ENCODE measurements at regions not wholly inside any gene's neighbourhood (a gene's known extent, or its start where the extent isn't known, plus 50 kb on each side); places are given as distances from the start of the nearest gene placed in this dataset.

DNA sequence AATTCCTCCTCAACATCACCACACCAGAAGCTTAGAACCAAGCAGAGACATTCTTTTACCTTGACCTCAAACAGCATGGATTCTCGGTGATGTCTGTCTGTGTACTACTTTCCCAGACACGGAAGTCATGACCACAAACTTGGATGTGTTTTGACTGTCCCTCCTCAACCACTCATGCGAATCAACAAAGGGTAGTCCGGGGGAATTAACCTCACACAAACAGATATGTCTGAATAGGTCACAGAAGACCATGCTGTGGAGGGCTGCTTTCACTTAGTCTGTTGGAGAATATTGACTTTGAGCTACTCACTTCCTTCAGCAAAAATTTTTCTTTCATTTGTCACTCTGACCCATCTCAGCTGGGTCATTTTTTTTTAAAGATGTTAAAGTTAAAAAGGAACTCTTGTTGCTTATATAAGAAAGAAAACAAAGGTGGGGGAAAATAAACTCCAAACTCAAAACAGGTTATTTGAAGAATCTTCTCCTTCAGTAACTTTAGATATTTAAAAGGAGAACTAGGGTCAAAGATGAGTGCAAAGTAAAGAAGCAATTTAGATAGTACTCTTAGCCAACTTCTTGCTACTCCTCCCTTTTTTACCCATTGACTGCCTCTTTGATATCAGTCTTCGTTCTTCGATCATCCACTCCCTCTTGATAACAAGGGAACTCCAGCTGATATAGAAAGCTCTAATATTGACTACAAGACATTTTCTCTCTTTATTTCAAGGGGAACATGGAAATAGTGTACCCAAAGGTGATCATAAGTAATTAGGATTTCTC lies 343.4 kb upstream of the CDH6 start:
- Mint-ChIP-seq H3K9me3 (no peaks in the 10 kb centered on the region), H3K36me3 (ENCODE audit: low read depth) (no peaks in the 10 kb centered on the region), H3K4me3 (no peak overlapping the region), H3K27me3 (no peaks in the 10 kb centered on the region), H3K27ac (no peak overlapping the region), H3K4me1 (no peaks in the 10 kb centered on the region)
- ATAC-seq (replicated peaks) = no peak

DNA sequence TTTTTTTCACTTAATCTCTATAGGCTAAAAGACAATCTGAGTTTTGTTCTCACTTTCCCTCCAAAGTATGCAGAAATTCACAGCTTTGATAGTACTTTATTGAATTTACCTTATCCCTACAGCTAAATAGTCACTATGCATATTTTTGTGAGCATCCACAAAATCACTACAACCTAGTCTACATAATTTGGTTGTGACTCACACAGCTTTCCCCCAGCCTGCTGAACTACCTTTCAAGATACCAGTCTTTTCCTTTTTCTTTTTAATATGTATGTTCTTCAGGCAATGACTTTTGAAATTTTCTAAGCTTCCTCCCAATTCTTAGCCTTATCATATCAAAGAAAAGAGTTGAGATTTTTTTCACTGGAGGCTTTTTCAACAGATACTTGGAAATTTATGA lies 347.3 kb upstream of the CDH6 start:
- no peak for ATAC-seq (replicated peaks)
- peaks cover 3% of the 10 kb centered on the region for H3K9me3 Mint-ChIP-seq
- no peaks in the 10 kb centered on the region for H3K4me1 Mint-ChIP-seq
- no peak overlapping the region for H3K27ac Mint-ChIP-seq
- no peaks in the 10 kb centered on the region for H3K27me3 Mint-ChIP-seq
- no peaks in the 10 kb centered on the region for H3K36me3 Mint-ChIP-seq (ENCODE audit: low read depth)
- no peak overlapping the region for H3K4me3 Mint-ChIP-seq

DNA sequence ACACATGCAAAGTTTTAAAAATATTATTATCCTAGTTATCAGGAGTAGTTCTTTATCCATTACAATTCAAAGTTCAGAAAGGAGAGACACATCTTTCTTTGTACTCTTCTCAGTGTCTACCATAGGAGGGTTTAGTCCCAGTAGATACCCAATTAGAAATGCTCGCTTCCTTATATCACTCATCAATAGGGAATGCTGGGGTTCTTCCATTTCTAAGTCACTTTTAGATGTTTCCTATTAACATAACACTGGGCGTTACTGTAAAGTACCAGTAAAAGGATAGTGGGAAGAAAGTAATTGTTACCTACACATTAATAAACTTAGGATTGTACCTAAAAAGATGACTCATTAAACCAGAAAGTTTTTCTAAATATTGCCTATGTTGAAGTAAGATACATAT lies 348.3 kb upstream of the CDH6 start:
- Mint-ChIP-seq H3K4me3 (no peak overlapping the region), H3K27ac (no peak overlapping the region), H3K4me1 (no peaks in the 10 kb centered on the region), H3K27me3 (no peaks in the 10 kb centered on the region), H3K36me3 (ENCODE audit: low read depth) (no peaks in the 10 kb centered on the region), H3K9me3 (peaks cover 3% of the 10 kb centered on the region)
- no peak for ATAC-seq (replicated peaks)

DNA sequence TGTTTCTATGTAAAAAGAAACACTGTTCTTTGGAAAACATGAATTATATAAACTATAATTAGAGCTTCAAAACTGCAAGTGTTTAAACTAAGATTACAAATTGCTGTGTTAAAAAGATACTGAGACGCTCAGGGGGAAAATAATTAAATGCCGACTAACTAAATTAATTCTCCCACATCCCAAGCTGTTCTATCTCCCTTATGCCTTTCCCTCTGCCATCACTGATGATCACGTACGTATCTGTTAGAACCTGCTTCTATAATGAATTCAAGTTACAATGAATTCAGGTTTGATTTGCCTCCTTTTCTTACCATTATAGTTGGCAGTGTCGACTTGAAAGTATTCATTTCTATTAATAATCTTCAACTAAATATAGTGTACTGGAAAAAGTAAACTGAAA lies 349.9 kb upstream of the CDH6 start:
- ATAC-seq (replicated peaks) = no peak
- no peaks in the 10 kb centered on the region for H3K4me1 Mint-ChIP-seq
- no peak overlapping the region for H3K4me3 Mint-ChIP-seq

DNA sequence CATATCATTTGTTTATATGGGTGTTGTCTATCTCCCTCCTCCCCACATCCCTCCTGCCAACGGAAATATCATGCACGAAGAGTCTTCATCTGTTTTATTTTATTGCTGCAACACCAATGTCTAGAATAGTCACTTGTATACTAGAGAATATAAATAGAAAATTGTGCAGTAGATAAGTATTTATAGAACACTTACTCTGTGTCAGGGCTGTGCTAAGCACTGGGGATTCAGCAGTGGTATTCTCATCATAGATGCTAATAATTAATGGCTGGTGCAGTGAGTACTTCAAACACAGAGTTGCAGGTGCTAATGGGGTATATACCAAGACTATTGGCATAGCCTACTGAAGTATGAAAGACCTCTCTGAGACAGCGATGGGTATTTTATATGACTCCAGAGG lies 353.5 kb upstream of the CDH6 start:
- H3K9me3 Mint-ChIP-seq = peaks cover 19% of the 10 kb centered on the region
- no peak for ATAC-seq (replicated peaks)
- no peak overlapping the region for H3K4me3 Mint-ChIP-seq
- no peaks in the 10 kb centered on the region for H3K4me1 Mint-ChIP-seq
- H3K27me3 Mint-ChIP-seq = no peaks in the 10 kb centered on the region
- H3K27ac Mint-ChIP-seq = no peak overlapping the region
- H3K36me3 Mint-ChIP-seq (ENCODE audit: low read depth) = no peaks in the 10 kb centered on the region

More for the DNA sequence above, 349.9 kb upstream of the CDH6 start:
- no peaks in the 10 kb centered on the region for H3K27me3 Mint-ChIP-seq
- H3K9me3 Mint-ChIP-seq = peaks cover 3% of the 10 kb centered on the region
- H3K36me3 Mint-ChIP-seq (ENCODE audit: low read depth) = no peaks in the 10 kb centered on the region
- no peak overlapping the region for H3K27ac Mint-ChIP-seq

DNA sequence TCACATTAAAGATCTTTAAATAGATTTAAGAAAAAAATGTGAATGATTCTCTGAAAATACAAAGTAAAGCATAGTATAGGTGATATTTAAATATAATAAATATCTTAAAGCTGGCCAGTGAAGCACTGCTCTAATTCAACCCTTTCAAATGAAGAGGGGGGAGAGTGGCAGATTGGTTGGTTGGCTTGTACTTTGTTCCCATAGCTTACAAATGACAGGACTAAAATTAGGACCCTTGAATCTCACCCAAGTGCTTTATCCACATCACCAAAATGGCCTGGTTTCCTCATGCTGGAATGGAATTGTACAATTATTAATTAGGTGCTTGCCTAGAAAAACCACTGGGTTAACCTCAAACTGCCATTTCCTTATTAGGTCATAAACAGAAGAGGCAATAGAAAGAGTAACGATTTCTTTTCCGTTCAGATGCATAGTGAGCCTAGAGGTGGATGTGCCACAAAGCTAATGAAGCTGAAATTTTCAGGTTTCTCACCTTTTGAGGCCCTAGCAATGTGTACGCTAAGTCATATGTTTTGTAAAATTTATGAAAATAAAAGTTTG lies 354.5 kb upstream of the CDH6 start:
- no peaks in the 10 kb centered on the region for H3K36me3 Mint-ChIP-seq (ENCODE audit: low read depth)
- H3K27me3 Mint-ChIP-seq = no peaks in the 10 kb centered on the region
- peaks cover 24% of the 10 kb centered on the region for H3K9me3 Mint-ChIP-seq
- H3K27ac Mint-ChIP-seq = no peak overlapping the region
- no peak for ATAC-seq (replicated peaks)
- no peak overlapping the region for H3K4me3 Mint-ChIP-seq
- H3K4me1 Mint-ChIP-seq = no peaks in the 10 kb centered on the region

DNA sequence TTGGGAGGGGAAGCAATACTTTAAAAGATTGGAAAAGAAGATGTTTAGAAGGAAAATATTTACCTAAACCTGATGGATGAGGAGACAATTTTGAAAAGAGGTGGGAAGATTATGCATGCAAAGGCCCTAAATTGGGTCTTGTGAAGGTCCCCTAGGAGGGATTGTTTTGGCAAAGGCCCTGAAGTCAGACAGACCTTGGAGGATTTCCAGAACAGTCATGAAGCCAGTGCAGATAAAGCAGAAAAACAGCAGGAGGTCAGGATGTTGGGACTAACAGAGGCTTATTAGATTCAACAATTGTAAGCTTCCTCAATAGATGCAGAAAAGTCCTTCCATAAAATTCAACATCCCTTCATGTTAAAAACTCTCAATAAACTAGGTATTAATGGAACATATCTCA lies 361.0 kb upstream of the CDH6 start:
- H3K4me3 Mint-ChIP-seq = no peak overlapping the region
- no peak overlapping the region for H3K27ac Mint-ChIP-seq

DNA sequence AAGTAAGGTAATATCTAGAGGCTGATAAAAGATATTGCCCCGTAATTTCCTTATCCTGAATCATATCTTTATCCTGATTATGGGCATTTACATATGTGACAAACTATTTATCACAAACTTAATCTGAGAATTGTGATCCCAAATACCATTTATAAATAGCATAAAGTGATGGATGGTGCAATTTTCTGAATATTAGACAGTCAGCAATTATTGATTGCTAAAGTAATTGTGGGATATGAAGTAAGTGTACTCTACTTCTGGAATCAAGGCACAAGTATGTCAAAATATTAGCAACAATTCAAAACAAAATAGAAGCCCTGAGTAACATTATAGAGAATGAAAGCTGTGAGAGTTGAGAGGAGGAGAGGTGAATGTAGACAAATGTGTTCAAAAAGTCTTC lies 361.9 kb upstream of the CDH6 start:
- H3K9me3 Mint-ChIP-seq = peaks cover 25% of the 10 kb centered on the region
- ATAC-seq (replicated peaks) = no peak
- H3K4me1 Mint-ChIP-seq = no peaks in the 10 kb centered on the region
- H3K4me3 Mint-ChIP-seq = no peak overlapping the region
- H3K36me3 Mint-ChIP-seq (ENCODE audit: low read depth) = no peaks in the 10 kb centered on the region
- no peaks in the 10 kb centered on the region for H3K27me3 Mint-ChIP-seq
- no peak overlapping the region for H3K27ac Mint-ChIP-seq

More for the DNA sequence above, 361.0 kb upstream of the CDH6 start:
- Mint-ChIP-seq H3K36me3 (ENCODE audit: low read depth) (no peaks in the 10 kb centered on the region), H3K4me1 (no peaks in the 10 kb centered on the region), H3K9me3 (peaks cover 28% of the 10 kb centered on the region), H3K27me3 (no peaks in the 10 kb centered on the region)
- no peak for ATAC-seq (replicated peaks)

DNA sequence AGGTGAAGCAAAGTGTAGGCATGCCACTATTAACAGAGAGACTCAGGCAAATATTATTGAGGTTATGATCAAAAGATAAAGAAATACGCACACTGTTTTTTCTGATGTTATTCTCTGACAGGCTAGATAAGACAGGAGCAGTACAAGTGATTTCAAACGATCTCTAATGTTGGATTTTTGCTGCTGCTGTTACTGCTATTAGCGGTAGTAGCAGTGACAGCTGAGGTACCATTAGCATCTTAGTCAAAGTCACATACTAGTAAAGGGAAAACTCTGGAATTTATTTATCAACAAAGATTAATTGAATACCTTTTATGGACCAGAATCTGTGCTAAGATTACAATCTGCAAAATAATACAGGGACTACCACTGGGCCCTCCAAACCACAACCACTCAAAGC lies 362.4 kb upstream of the CDH6 start:
- Mint-ChIP-seq H3K9me3 (peaks cover 21% of the 10 kb centered on the region), H3K4me1 (no peaks in the 10 kb centered on the region), H3K36me3 (ENCODE audit: low read depth) (no peaks in the 10 kb centered on the region), H3K4me3 (no peak overlapping the region), H3K27ac (no peak overlapping the region), H3K27me3 (no peaks in the 10 kb centered on the region)
- no peak for ATAC-seq (replicated peaks)

DNA sequence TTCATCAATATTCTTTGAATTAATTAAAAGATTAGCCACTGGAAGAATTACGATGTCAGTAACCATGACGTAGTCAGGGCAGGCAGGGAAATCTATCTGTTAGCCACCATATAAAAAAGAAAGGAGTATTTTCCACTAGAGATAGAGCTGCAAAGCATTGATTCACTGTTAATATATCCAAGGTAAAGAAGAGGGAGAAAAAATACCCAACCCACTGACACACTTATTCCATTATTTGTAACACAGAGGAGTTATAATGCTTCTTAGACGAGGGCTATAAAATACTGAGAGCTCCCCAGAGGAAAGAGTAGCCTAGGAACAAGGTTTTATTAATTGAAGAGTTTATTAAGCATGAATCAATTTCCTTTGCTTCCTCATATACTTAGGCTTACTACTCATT lies 382.2 kb upstream of the CDH6 start:
- no peaks in the 10 kb centered on the region for H3K4me1 Mint-ChIP-seq

DNA sequence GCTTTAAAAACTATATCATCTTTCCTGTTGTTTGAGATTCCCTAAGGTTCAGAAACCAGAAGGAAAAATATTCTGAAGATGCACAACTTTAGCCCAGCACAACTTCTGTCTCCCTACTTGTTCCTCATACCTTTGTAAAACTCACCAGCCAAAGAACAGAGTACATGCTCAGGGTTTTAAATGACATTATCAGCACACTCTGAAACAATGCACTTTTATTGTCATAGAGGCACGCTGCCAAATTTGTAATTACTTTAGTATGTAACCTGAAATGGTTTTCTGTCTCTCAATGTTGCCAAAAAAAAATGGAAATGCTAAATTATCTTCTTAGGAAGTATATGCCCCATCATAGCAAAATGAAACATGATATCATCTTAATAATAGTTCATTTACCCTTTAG lies 383.6 kb upstream of the CDH6 start:
- no peak overlapping the region for H3K4me3 Mint-ChIP-seq
- no peak for ATAC-seq (replicated peaks)
- H3K36me3 Mint-ChIP-seq (ENCODE audit: low read depth) = no peaks in the 10 kb centered on the region
- H3K4me1 Mint-ChIP-seq = no peaks in the 10 kb centered on the region
- H3K9me3 Mint-ChIP-seq = peaks cover 28% of the 10 kb centered on the region
- H3K27ac Mint-ChIP-seq = no peak overlapping the region
- no peaks in the 10 kb centered on the region for H3K27me3 Mint-ChIP-seq

More for the DNA sequence above, 382.2 kb upstream of the CDH6 start:
- ATAC-seq (replicated peaks) = no peak
- H3K36me3 Mint-ChIP-seq (ENCODE audit: low read depth) = no peaks in the 10 kb centered on the region
- no peak overlapping the region for H3K27ac Mint-ChIP-seq
- H3K9me3 Mint-ChIP-seq = peaks cover 28% of the 10 kb centered on the region
- no peak overlapping the region for H3K4me3 Mint-ChIP-seq
- H3K27me3 Mint-ChIP-seq = no peaks in the 10 kb centered on the region

DNA sequence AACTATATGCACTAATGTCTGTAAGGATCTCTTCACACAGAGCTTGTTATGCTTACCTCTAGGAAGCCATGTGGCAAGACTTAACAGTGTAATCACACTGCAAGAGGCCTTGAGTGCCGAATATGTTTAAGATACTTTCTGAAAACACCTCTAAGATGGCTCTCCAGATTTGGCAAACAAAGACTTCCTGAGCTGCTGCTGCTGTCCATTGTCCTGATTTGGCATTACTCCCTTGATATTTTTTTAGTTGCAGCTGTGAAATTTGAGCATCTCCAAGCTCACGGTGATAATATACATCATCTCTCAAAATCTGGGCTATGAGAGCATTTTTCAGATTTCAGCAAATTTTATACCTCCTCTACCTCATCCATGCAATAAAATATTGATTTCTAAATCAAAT lies 384.5 kb upstream of the CDH6 start:
- ATAC-seq (replicated peaks) = no peak
- Mint-ChIP-seq H3K4me1 (no peaks in the 10 kb centered on the region), H3K27me3 (no peaks in the 10 kb centered on the region), H3K27ac (no peak overlapping the region), H3K9me3 (peaks cover 26% of the 10 kb centered on the region), H3K4me3 (no peak overlapping the region), H3K36me3 (ENCODE audit: low read depth) (no peaks in the 10 kb centered on the region)

DNA sequence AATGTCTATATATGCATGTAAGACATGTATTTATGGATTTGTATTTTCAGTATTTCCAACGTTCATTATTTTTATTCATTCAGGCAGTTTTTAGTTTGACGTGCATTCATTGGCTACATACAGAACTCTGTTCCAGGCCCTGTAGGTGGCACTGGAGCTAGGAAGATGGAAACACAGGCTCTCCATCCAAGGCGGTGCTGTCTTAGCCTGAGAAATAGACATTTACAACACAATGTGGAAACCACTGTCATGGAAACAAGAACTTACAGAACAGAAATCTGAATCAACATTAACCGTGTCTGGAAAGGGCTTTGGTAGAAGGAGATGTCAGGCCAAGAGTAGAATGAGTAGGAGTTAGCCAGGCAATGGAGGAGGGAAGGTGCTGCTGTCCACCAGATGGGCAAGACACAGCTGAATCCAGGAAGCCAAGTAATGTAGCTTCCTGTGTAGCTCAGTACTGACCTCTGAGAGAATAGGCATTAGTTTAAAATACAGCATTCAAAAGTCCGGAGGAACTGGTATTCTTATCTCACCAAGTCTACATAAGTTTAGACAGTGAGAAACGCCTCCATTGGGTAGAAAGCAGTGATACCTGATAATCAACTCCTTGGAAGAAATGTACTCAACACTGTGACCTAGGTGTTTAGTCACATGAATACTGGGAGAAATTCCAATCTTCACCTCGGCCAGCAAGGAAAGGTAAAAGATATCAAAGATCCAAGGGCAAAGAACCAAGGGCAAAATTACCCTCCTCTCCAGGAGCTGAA lies 388.6 kb upstream of the CDH6 start:
- peaks cover 25% of the 10 kb centered on the region for H3K9me3 Mint-ChIP-seq
- no peaks in the 10 kb centered on the region for H3K27me3 Mint-ChIP-seq
- H3K27ac Mint-ChIP-seq = no peak overlapping the region
- H3K36me3 Mint-ChIP-seq (ENCODE audit: low read depth) = no peaks in the 10 kb centered on the region
- H3K4me1 Mint-ChIP-seq = no peaks in the 10 kb centered on the region
- no peak overlapping the region for H3K4me3 Mint-ChIP-seq
- ATAC-seq (replicated peaks) = no peak

DNA sequence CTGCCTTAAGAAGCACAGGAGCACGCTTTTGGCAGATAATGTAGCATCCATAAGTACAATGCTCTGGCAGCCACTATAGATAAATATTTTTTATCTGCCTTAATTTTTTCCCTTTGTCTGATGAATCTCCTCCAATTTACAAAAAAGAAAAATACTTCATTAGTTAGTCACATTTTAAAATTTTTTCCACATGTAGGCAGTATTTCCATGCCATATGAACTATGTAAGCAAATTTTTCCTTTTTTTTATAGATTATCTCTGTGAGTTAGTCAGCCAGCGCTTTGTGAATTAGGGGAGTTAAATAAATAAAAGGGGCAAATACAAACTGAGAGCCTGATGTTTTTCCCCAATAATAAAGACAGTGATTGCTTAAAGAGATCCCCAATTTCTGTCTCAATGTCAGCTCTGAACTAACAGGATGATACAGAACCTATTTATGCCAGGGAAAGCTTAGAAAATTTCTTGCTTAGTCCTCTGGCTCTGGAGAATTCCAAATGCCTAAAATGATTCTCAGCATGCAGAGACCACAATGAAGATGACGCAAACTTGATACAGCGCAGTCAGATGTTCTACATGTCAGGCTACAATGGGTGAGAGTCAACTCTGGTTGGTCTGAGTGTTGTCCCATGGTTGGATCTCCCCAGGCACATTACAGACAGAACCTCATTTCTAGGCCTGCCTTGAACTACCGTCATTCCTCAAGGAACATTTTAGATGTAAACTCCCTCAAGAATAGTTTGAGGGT lies 390.4 kb upstream of the CDH6 start:
- H3K36me3 Mint-ChIP-seq (ENCODE audit: low read depth) = no peaks in the 10 kb centered on the region

More for the DNA sequence above, 390.4 kb upstream of the CDH6 start:
- H3K4me3 Mint-ChIP-seq = no peak overlapping the region
- H3K27me3 Mint-ChIP-seq = no peaks in the 10 kb centered on the region
- peaks cover 17% of the 10 kb centered on the region for H3K9me3 Mint-ChIP-seq
- no peak overlapping the region for H3K27ac Mint-ChIP-seq
- no peak for ATAC-seq (replicated peaks)
- H3K4me1 Mint-ChIP-seq = no peaks in the 10 kb centered on the region
